ENCODE measurements at regions not wholly inside any gene's neighbourhood (a gene's known extent, or its start where the extent isn't known, plus 50 kb on each side); places are given as distances from the start of the nearest gene placed in this dataset.

DNA sequence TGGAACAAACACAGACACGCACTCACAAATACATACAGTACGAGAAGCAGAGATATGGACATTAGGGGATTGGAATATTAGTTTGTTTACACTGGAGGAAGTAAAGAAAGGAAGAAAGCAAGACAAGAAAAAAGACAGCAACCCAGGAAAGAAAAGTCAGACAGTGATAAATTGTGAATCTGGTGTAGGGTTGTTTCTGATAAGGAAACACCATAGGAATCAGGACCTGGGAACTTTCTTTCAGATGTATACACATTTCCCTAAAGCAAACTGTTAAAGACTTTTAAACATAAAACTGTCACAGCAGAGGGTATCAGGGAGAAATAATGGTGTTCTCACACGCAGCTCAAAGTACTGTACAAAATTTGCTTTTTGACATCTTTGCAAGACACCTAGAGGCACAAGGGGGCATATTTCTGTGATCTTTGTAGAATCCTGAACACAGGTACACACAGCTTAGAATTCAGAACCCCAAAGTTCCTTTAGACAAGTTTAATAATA is 153.7 kb downstream of the TUSC7 start:
- TF ChIP-seq, protein P1, sequence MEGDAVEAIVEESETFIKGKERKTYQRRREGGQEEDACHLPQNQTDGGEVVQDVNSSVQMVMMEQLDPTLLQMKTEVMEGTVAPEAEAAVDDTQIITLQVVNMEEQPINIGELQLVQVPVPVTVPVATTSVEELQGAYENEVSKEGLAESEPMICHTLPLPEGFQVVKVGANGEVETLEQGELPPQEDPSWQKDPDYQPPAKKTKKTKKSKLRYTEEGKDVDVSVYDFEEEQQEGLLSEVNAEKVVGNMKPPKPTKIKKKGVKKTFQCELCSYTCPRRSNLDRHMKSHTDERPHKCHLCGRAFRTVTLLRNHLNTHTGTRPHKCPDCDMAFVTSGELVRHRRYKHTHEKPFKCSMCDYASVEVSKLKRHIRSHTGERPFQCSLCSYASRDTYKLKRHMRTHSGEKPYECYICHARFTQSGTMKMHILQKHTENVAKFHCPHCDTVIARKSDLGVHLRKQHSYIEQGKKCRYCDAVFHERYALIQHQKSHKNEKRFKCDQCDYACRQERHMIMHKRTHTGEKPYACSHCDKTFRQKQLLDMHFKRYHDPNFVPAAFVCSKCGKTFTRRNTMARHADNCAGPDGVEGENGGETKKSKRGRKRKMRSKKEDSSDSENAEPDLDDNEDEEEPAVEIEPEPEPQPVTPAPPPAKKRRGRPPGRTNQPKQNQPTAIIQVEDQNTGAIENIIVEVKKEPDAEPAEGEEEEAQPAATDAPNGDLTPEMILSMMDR (IDR thresholded peaks at IDR 0.05), result no peak
- no peak for TF ChIP-seq EP300 (IDR thresholded peaks at IDR 0.05; ENCODE audit: low read depth)
- TF ChIP-seq POLR2A (IDR thresholded peaks at IDR 0.05), result no peak

All from transverse colon (tissue), 3 donors.